Erythroblast (primary cell): ENCODE measurements at regions not wholly inside any gene's neighbourhood (a gene's known extent, or its start where the extent isn't known, plus 50 kb on each side); places are given as distances from the start of the nearest gene placed in this dataset.

Experiments used
- GATA1 ChIP-seq: IDR thresholded peaks from 2 replicates; pipeline ENCODE4 v1.6.1; 2011; ENCODE audit warnings: low read depth, mild to moderate bottlenecking, control low read depth, low read length, moderate library complexity
- POLR2A ChIP-seq: IDR thresholded peaks from 2 replicates; pipeline ENCODE4 v1.6.1; 2011; ENCODE audit warnings: mild to moderate bottlenecking, low read length

DNA sequence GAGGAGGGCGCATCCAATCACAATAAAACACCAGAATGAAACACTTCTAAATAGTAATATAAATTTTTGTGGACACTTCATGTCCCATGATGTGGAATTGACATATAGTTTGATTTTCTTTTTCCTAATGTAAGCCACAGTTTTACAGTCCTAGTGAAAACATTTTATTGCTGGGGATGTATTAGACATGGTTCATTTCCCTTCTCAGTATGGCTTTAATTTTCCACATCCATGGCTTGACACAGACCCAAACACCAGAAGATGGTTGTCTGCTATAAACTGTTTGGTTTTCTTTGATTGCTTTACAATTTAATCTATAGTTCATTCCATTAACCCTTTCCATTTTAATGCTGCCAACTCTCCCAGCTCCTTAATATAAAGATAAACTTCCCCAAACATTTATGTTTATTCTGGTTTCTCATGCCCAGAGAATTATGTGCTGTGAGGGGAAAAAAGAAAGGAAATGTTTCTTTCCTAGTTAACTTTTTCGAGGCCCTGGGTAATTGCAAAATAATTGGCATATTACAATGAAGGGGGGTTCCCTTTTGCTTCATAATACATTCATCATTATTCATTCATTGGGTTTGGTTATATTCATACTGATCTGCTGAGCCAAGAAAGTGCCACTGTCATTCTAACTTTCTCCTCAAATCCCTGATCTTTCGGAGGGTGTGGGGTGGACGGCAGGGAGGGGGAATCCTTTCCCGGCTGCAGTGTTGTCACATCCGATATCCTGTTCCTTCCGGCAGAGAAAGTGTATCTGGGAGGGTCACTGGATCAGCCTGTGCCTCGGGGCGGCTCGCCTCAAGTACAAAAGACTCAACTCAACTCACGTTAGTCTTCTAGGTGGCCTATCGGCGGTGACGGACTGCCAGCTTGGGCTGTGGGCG is 127.6 kb upstream of the TFAP2D start:
- no peak for TF ChIP-seq POLR2A
- no peak for TF ChIP-seq GATA1
